Gastroesophageal sphincter (tissue), 3 donors: ENCODE measurements at regions not wholly inside any gene's neighbourhood (a gene's known extent, or its start where the extent isn't known, plus 50 kb on each side); places are given as distances from the start of the nearest gene placed in this dataset.
A peak's percentile ranks its signal among the peaks of the same experiment; 100 is the strongest.

Source experiments
- CTCF ChIP-seq, 4 experiments: fragments of 200-600 bp in 2 of 4; fragments of 450-650 bp in 2 of 4; sonication (generic) in 1 of 4; IDR thresholded peaks; one replicate each; pipeline ENCODE4 v1.5.1; 2017 to 2019; ENCODE audit warnings: antibody characterized with exemption in 4 of 4, mild to moderate bottlenecking in 2 of 4, moderate library complexity in 2 of 4
- EP300 ChIP-seq: sonication (generic); formaldehyde crosslinking; IDR thresholded peaks from one replicate; pipeline ENCODE4 v1.6.1; 2017; ENCODE audit warnings: antibody characterized with exemption, mild to moderate bottlenecking
- POLR2A ChIP-seq, 2 donors: fragments of 450-650 bp; IDR thresholded peaks; one replicate each; pipeline ENCODE4 v1.6.1; 2017; ENCODE audit warnings: antibody characterized with exemption in 2 of 2, mild to moderate bottlenecking in 2 of 2, moderate library complexity in 1 of 2
- POLR2AphosphoS5 ChIP-seq: sonication (generic); formaldehyde crosslinking; IDR thresholded peaks from one replicate; pipeline ENCODE4 v1.6.1; 2017; ENCODE audit warnings: antibody characterized with exemption

- TF ChIP-seq CTCF (IDR thresholded peaks at IDR 0.05) (no peak), EP300 (no peak), POLR2A (IDR thresholded peaks at IDR 0.05) (peak in 1 of 2 donors; percentile 15), POLR2AphosphoS5 (peak; percentile 63)
These were observed 58.3 kb upstream of the MOCS2 start for GRCh38 chr5:53167836-53168235.
